AG09319 (cell line): ENCODE measurements at regions not wholly inside any gene's neighbourhood (a gene's known extent, or its start where the extent isn't known, plus 50 kb on each side); places are given as distances from the start of the nearest gene placed in this dataset.
"Not testable (repeated sequence)": the region's sequence is repeated elsewhere in the genome, so short reads cannot be mapped to it uniquely, and the experiment has no call there.

ENCODE experiments used
- DNase-seq: peaks from one replicate; pipeline ENCODE4 v3.0.0-alpha.2; 2010; ENCODE audit warnings: low read depth; ENCODE audit errors: extremely low read depth
- CTCF ChIP-seq: IDR thresholded peaks from 2 replicates; pipeline ENCODE4 v1.5.1; 2011; ENCODE audit warnings: low read depth, mild to moderate bottlenecking, inconsistent platforms, low read length, moderate library complexity

- TF ChIP-seq CTCF, result no peak
- no peak for DNase-seq
Measured at GRCh38 chr5:136563489-136563888, 198.1 kb upstream of the TRPC7 start.

- TF ChIP-seq CTCF, result no peak
- DNase-seq, result no peak
Measured at GRCh38 chr5:136560126-136560525, 194.8 kb upstream of the TRPC7 start.

- no peak for TF ChIP-seq CTCF
- DNase-seq, result no peak
Measured at GRCh38 chr5:136559651-136560050, 194.3 kb upstream of the TRPC7 start.

GRCh38 chr5:136547096-136547495 is 181.8 kb upstream of the TRPC7 start:
- DNase-seq, result not testable (repeated sequence)

- not testable (repeated sequence) for DNase-seq
Measured at GRCh38 chr5:136546441-136546840, 181.1 kb upstream of the TRPC7 start.

GRCh38 chr5:136545031-136545430 is 179.7 kb upstream of the TRPC7 start:
- not testable (repeated sequence) for DNase-seq

- no peak for TF ChIP-seq CTCF
- DNase-seq, result no peak
Measured at GRCh38 chr5:136538534-136538933, 173.2 kb upstream of the TRPC7 start.

GRCh38 chr5:136529081-136529480 is 163.7 kb upstream of the TRPC7 start:
- DNase-seq, result no peak

GRCh38 chr5:136528481-136529030 is 163.2 kb upstream of the TRPC7 start:
- TF ChIP-seq CTCF, result no peak
- DNase-seq, result no peak

More at GRCh38 chr5:136529081-136529480, 163.7 kb upstream of the TRPC7 start:
- no peak for TF ChIP-seq CTCF
